SK-N-SH (cell line): ENCODE measurements at regions not wholly inside any gene's neighbourhood (a gene's known extent, or its start where the extent isn't known, plus 50 kb on each side); places are given as distances from the start of the nearest gene placed in this dataset.
A peak's percentile ranks its signal among the peaks of the same experiment; 100 is the strongest.

ENCODE experiments used
- CTCF ChIA-PET: fragments of 300-600, 350-600 bp; formaldehyde crosslinking; extraction: SDS; loops from one replicate; lab custom pipeline; 2021; lab: Yijun Ruan, JAX
- POLR2A ChIA-PET: fragments of 350-600 bp; sonication (Branson Sonifier 250); formaldehyde crosslinking; extraction: SDS; loops from one replicate; lab custom pipeline; 2020; ENCODE audit warnings: antibody characterized with exemption, inconsistent platforms; lab: Yijun Ruan, JAX
- DNase-seq: peaks from one replicate; pipeline ENCODE4 v3.0.0; 2012
- H2AFZ ChIP-seq: fragments of 200-600 bp; sonication (generic); 2 replicates; pipeline ENCODE4 v1.8.1; 2016; ENCODE audit warnings: antibody characterized with exemption, mild to moderate bottlenecking, low read depth
- H3F3A ChIP-seq: fragments of 200-600 bp; sonication (generic); replicated peaks from 2 replicates; pipeline ENCODE3; 2016; ENCODE audit warnings: antibody characterized with exemption, mild to moderate bottlenecking; ENCODE audit not compliant: insufficient read depth
- H3K27ac ChIP-seq, 2 experiments: fragments of 200-500 bp in 1 of 2; fragments of 200-600 bp in 1 of 2; sonication (Bioruptor generic) in 1 of 2; sonication (generic), shearing (Covaris generic) in 1 of 2; 2 replicates each; pipeline versions ENCODE4 v1.5.1 to v1.6.1; 2014 to 2016; ENCODE audit warnings: low read depth in 2 of 2, inconsistent platforms in 1 of 2, low read length in 1 of 2, mild to moderate bottlenecking in 1 of 2, mixed read lengths in 1 of 2
- H3K27me3 ChIP-seq: fragments of 200-600 bp; sonication (generic), shearing (Covaris generic); 2 replicates; pipeline ENCODE4 v1.6.1; 2016; ENCODE audit warnings: mixed run types; ENCODE audit not compliant: insufficient read depth
- H3K36me3 ChIP-seq, 2 experiments: fragments of 200-500 bp in 1 of 2; fragments of 200-600 bp in 1 of 2; sonication (Bioruptor generic) in 1 of 2; sonication (generic) in 1 of 2; replicated peaks in 1 of 2; 2 replicates each; pipeline versions ENCODE3 to v1.5.1; 2014 to 2016; ENCODE audit warnings: low read length in 1 of 2, mild to moderate bottlenecking in 1 of 2; ENCODE audit not compliant: insufficient read depth in 2 of 2, control insufficient read depth in 1 of 2
- H3K4me1 ChIP-seq, 2 experiments: fragments of 200-500 bp in 1 of 2; fragments of 200-600 bp in 1 of 2; sonication (Bioruptor generic) in 1 of 2; sonication (generic), shearing (Covaris generic) in 1 of 2; 2 replicates each; pipeline versions ENCODE4 v1.5.1 to v1.6.1; 2014 to 2016; ENCODE audit warnings: low read depth in 1 of 2, low read length in 1 of 2, mixed run types in 1 of 2; ENCODE audit not compliant: insufficient read depth in 2 of 2, control insufficient read depth in 1 of 2
- H3K4me2 ChIP-seq: fragments of 200-600 bp; sonication (generic), shearing (Covaris generic); 2 replicates; pipeline ENCODE4 v1.6.1; 2017; ENCODE audit warnings: mixed run types
- H3K4me3 ChIP-seq, 2 experiments: fragments of 200-500 bp in 1 of 2; fragments of 200-600 bp in 1 of 2; sonication (Bioruptor generic) in 1 of 2; sonication (generic), shearing (Covaris generic) in 1 of 2; 2 replicates each; pipeline versions ENCODE4 v1.5.1 to v1.8.1; 2014 to 2016; ENCODE audit warnings: low read depth in 2 of 2, inconsistent platforms in 1 of 2, low read length in 1 of 2, mild to moderate bottlenecking in 1 of 2, mixed read lengths in 1 of 2, moderate library complexity in 1 of 2
- H3K79me2 ChIP-seq: fragments of 200-600 bp; sonication (generic); 2 replicates; pipeline ENCODE4 v1.8.1; 2017; ENCODE audit warnings: mild to moderate bottlenecking; ENCODE audit not compliant: insufficient read depth
- H3K9ac ChIP-seq: fragments of 200-600 bp; sonication (generic); 2 replicates; pipeline ENCODE4 v1.6.1; 2017; ENCODE audit warnings: mixed run types
- H3K9me2 ChIP-seq: fragments of 200-600 bp; sonication (generic); 2 replicates; pipeline ENCODE4 v1.6.1; 2017; ENCODE audit warnings: mixed run types
- H3K9me3 ChIP-seq: fragments of 200-600 bp; sonication (generic); 2 replicates; pipeline ENCODE4 v1.6.1; 2017; ENCODE audit warnings: mixed run types, mild to moderate bottlenecking, moderate library complexity
- H4K20me1 ChIP-seq: fragments of 200-600 bp; sonication (generic); 2 replicates; pipeline ENCODE4 v1.6.1; 2017; ENCODE audit warnings: mild to moderate bottlenecking, mixed run types; ENCODE audit not compliant: insufficient read depth
- CHD2 ChIP-seq: fragments of 150-350 bp; IDR thresholded peaks from 2 replicates; pipeline ENCODE4 v1.6.1; 2018; ENCODE audit warnings: low read length; ENCODE audit not compliant: partially characterized antibody
- EZH2phosphoT487 ChIP-seq: fragments of 200-600 bp; sonication (generic); IDR thresholded peaks from 2 replicates; pipeline ENCODE4 v1.6.1; 2017; ENCODE audit warnings: low read depth, mixed run types, mild to moderate bottlenecking, antibody characterized with exemption, moderate library complexity, borderline replicate concordance
- FOSL2 ChIP-seq: IDR thresholded peaks from 2 replicates; pipeline ENCODE4 v1.4.0; 2012; ENCODE audit warnings: low read depth, mild to moderate bottlenecking, moderate library complexity, borderline replicate concordance
- FOXM1 ChIP-seq: IDR thresholded peaks from 2 replicates; pipeline ENCODE4 v1.4.0; 2012; ENCODE audit warnings: low read depth, mild to moderate bottlenecking
- GATA2 ChIP-seq: sonication (generic); formaldehyde crosslinking; IDR thresholded peaks from 2 replicates; pipeline ENCODE4 v1.5.0; 2020; ENCODE audit warnings: mild to moderate bottlenecking, missing genetic modification reagents
- JUND ChIP-seq: IDR thresholded peaks from 2 replicates; pipeline ENCODE4 v1.4.0; 2012
- RAD21 ChIP-seq: IDR thresholded peaks from 2 replicates; pipeline ENCODE4 v1.6.1; 2012; ENCODE audit warnings: mild to moderate bottlenecking, low read length
- RXRA ChIP-seq: IDR thresholded peaks from 2 replicates; pipeline ENCODE4 v1.4.0; 2012; ENCODE audit warnings: low read depth, mild to moderate bottlenecking, borderline replicate concordance
- SIN3A ChIP-seq: IDR thresholded peaks from 2 replicates; pipeline ENCODE4 v1.6.1; 2012; ENCODE audit warnings: low read depth, mild to moderate bottlenecking, low read length, moderate library complexity, borderline replicate concordance
- SMC3 ChIP-seq: IDR thresholded peaks from 2 replicates; pipeline ENCODE4 v1.6.1; 2012; ENCODE audit warnings: low read depth, low read length, improper control_type of control experiment
- TAF1 ChIP-seq: IDR thresholded peaks from 2 replicates; pipeline ENCODE4 v1.6.1; 2012; ENCODE audit warnings: low read depth, mild to moderate bottlenecking, low read length, moderate library complexity, borderline replicate concordance
- TEAD4 ChIP-seq: IDR thresholded peaks from 2 replicates; pipeline ENCODE4 v1.4.0; 2012; ENCODE audit warnings: mild to moderate bottlenecking, borderline replicate concordance; ENCODE audit not compliant: insufficient read depth
- WGBS: methylation state at CpG from one replicate; pipeline ENCODE4 v1.1.6; 2017; ENCODE audit warnings: low lambda C conversion rate; 5-methylcytosine and 5-hydroxymethylcytosine counted together
- TF ChIP-seq, protein P1 (sequence below): IDR thresholded peaks from 2 replicates; pipeline ENCODE4 v1.6.1; 2012; ENCODE audit warnings: mild to moderate bottlenecking, low read depth, low read length, moderate library complexity
- TF ChIP-seq, protein P2 (sequence below): IDR thresholded peaks from 2 replicates; pipeline ENCODE4 v1.4.0; 2012; ENCODE audit warnings: low read depth, borderline replicate concordance

DNA sequence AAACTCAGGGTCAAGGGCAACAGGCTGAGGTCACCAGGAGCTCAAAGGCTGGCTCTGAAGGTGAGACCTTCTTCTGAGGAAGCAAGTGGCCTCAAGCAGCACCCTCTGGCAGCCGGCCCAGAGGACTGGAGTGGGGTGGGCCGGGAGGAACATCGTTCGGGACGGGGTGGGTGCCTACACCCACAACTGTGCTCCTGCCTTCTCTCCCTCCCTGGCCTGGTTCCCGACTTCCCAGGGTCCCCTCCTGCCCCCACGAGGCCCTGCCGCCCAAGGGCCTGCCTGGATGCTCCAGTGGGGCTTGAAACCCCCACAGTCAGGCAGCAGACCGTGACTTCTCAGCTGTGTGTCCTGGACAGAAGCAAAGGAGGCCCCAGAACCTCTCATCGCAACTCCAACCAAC, 195.7 kb downstream of the IGLL1 start:
- no peak overlapping the region for H3K27ac ChIP-seq
- WGBS: 78% methylated on average over 10 of the region's 10 CpGs
- H3K9ac ChIP-seq: no peak overlapping the region
- H3K9me3 ChIP-seq: no peaks in the 10 kb centered on the region
- no peak overlapping the region for H3K4me3 ChIP-seq
- ChIA-PET POLR2A (no interaction called here), CTCF (interaction anchor here (0.7 to 1.4 kb wide), 5 partner anchors 12 to 409 kb away, joined by 3 to 7 read pairs (median 5); no protein-coding TSS in a partner anchor)
- H2AFZ ChIP-seq: no peak overlapping the region
- no peaks in the 10 kb centered on the region for H3K9me2 ChIP-seq
- peaks cover 0 to 10% of the 10 kb centered on the region in 2 experiments; a peak in 1 of 4 replicates for H3K4me1 ChIP-seq
- no peak overlapping the region for H3K4me2 ChIP-seq
- no peaks in the 10 kb centered on the region for H3F3A ChIP-seq
- DNase-seq: no peak
- no peaks in the 10 kb centered on the region for H4K20me1 ChIP-seq
- TF ChIP-seq FOSL2 (no peak), JUND (no peak), RXRA (no peak), GATA2 (CRISPR knock-in tag) (no peak), TEAD4 (no peak), SIN3A (no peak), RAD21 (no peak)
- TF ChIP-seq, protein P1, sequence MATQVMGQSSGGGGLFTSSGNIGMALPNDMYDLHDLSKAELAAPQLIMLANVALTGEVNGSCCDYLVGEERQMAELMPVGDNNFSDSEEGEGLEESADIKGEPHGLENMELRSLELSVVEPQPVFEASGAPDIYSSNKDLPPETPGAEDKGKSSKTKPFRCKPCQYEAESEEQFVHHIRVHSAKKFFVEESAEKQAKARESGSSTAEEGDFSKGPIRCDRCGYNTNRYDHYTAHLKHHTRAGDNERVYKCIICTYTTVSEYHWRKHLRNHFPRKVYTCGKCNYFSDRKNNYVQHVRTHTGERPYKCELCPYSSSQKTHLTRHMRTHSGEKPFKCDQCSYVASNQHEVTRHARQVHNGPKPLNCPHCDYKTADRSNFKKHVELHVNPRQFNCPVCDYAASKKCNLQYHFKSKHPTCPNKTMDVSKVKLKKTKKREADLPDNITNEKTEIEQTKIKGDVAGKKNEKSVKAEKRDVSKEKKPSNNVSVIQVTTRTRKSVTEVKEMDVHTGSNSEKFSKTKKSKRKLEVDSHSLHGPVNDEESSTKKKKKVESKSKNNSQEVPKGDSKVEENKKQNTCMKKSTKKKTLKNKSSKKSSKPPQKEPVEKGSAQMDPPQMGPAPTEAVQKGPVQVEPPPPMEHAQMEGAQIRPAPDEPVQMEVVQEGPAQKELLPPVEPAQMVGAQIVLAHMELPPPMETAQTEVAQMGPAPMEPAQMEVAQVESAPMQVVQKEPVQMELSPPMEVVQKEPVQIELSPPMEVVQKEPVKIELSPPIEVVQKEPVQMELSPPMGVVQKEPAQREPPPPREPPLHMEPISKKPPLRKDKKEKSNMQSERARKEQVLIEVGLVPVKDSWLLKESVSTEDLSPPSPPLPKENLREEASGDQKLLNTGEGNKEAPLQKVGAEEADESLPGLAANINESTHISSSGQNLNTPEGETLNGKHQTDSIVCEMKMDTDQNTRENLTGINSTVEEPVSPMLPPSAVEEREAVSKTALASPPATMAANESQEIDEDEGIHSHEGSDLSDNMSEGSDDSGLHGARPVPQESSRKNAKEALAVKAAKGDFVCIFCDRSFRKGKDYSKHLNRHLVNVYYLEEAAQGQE: no peak
- TF ChIP-seq, all 33 proteins: peak for 0
- H3K27me3 ChIP-seq: no peaks in the 10 kb centered on the region
- no peaks in the 10 kb centered on the region for H3K36me3 ChIP-seq
- H3K79me2 ChIP-seq: no peaks in the 10 kb centered on the region

DNA sequence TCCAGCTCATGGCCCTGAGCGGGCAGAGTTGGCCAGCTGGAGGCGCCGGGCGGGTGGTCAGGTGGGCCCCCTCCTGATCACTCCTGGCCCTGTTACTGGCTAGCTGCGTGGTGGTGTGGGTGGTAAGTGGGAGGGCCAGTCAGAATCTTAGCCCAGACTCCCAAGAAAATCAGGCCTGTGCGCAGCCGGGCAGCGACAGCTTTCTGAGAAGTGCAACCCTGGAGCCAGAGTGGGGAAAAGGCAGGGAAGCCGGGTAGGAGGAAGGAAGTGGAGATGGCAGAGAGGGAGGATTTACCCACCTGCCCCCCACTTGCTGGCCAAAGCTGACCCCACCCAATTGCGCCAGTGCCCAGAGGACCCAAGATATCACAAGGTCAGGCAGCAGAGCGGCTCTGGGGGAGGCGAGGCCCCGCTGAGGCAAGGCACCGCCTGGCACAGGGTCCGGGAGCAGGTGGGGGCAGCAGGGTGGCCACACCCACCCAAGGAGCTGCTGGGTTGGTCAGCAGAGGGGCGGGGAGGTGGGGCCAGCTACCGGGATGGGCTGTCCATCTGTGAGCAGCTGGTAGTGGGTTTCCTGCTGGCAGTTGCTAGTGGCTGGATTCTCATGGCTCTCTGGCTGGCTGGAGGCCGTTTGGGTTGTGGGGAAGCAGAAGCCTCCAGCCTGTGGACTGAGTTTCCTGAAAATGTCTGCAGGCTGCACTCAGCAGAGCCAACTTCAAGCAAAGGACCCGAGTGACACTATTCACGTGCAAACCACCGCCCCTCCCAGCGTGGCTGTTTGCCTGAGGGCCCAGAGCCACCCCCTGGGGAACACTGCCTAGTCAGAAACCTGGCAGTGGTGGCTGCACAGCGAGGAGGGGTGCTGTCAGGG, 196.4 kb downstream of the IGLL1 start:
- ChIA-PET POLR2A (no interaction called here), CTCF (interaction anchor here (0.6 to 1.7 kb wide), 9 partner anchors 13 to 558 kb away, joined by 3 to 5 read pairs (median 3); no protein-coding TSS in a partner anchor)
- Histone ChIP-seq H4K20me1 (no peaks in the 10 kb centered on the region), H3F3A (no peaks in the 10 kb centered on the region), H3K4me2 (no peak overlapping the region), H3K27me3 (no peaks in the 10 kb centered on the region), H3K4me1 (peaks cover 0 to 10% of the 10 kb centered on the region in 2 experiments; a peak in 1 of 4 replicates), H3K9me2 (no peaks in the 10 kb centered on the region), H3K27ac (no peak overlapping the region), H3K79me2 (no peaks in the 10 kb centered on the region), H3K36me3 (no peaks in the 10 kb centered on the region), H2AFZ (no peak overlapping the region), H3K4me3 (no peak overlapping the region), H3K9ac (no peak overlapping the region), H3K9me3 (no peaks in the 10 kb centered on the region)
- 67% methylated on average over 14 of the region's 23 CpGs for whole genome bisulfite sequencing
- TF ChIP-seq EZH2phosphoT487 (no peak), CHD2 (no peak), TAF1 (no peak), SMC3 (no peak), FOXM1 (no peak)
- TF ChIP-seq, protein P2, sequence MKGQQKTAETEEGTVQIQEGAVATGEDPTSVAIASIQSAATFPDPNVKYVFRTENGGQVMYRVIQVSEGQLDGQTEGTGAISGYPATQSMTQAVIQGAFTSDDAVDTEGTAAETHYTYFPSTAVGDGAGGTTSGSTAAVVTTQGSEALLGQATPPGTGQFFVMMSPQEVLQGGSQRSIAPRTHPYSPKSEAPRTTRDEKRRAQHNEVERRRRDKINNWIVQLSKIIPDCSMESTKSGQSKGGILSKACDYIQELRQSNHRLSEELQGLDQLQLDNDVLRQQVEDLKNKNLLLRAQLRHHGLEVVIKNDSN: no peak
- peak; percentile 83 for DNase-seq
